ENCODE measurements at regions not wholly inside any gene's neighbourhood (a gene's known extent, or its start where the extent isn't known, plus 50 kb on each side); places are given as distances from the start of the nearest gene placed in this dataset.
"Not testable (repeated sequence)": the region's sequence is repeated elsewhere in the genome, so short reads cannot be mapped to it uniquely, and the experiment has no call there.

- no peak for DNase-seq
Observed at GRCh38 chr6:132198896-132199295, 202.4 kb downstream of the MOXD1 start.

GRCh38 chr6:132198040-132198439 lies 203.2 kb downstream of the MOXD1 start:
- DNase-seq, result no peak

GRCh38 chr6:132194529-132194928 lies 206.7 kb downstream of the MOXD1 start:
- DNase-seq, result no peak

GRCh38 chr6:132192631-132193030 lies 208.6 kb downstream of the MOXD1 start:
- DNase-seq, result no peak

DNA sequence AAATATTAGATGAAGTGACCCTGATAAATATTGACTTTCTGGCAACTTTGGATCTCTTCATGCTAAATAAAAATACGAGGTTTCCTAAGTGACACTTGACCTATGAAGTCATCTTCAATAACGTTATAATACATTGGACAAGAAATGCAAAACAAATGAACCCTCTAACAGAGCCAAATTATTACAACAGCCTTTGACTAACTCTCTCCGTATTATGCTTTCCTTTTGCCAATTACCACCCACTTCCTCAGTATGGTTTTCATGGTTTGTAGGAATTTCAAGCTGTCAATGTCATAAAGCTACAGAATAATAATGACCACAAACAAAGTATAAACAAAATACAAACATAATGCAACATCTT lies 210.5 kb downstream of the MOXD1 start:
- DNase-seq, result no peak

GRCh38 chr6:132190097-132190814 lies 211.0 kb downstream of the MOXD1 start:
- no peak for DNase-seq

- no peak for DNase-seq
Observed at GRCh38 chr6:132188556-132189264, 212.6 kb downstream of the MOXD1 start.

DNA sequence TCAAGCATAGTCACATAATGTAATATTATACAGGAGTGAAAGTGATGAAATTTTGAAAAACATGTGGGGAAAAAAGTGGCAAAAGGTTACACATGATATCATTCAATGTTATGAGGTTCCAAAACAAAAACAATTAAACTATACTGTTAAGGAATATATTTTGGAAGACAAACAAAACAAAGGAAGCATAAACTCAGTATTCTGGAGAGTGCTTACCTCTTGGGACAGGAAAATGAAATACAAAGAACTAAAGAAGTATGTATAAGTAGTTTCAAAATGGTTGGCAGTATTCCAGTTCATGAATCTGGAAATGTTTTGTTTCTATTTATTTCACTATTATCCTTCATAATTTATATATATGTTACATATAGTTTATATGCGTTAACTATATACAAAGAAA lies 213.5 kb downstream of the MOXD1 start:
- DNase-seq, result no peak

- not testable (repeated sequence) for DNase-seq
Observed at GRCh38 chr6:132184966-132185365, 216.3 kb downstream of the MOXD1 start.

DNA sequence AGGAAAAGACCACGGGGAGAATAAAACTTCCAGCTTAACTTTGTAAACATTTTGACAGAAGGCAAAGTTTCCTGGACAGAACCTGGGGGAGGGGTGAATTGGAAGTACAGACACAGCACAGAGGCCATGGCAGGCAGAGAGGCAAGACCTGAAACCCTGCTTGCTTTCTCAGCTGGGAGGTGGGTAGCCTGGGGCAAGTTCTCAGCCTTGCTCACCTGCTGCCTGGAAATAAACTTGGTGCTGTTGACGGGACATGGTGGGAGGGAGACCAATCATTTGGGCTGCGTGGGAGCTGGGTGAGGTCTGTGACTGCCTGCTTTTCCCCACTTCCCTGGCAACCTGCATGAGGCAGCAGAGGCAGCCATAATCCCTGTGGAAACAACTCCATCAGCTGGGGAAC lies 221.3 kb downstream of the MOXD1 start:
- DNase-seq, result no peak

- no peak for DNase-seq
Observed at GRCh38 chr6:132174919-132175318, 223.7 kb upstream of the CCN2 start.

- no peak for DNase-seq
Observed at GRCh38 chr6:132168961-132169360, 217.8 kb upstream of the CCN2 start.

GRCh38 chr6:132167929-132168892 lies 217.0 kb upstream of the CCN2 start:
- DNase-seq, result no peak

- DNase-seq, result no peak
Observed at GRCh38 chr6:132166526-132167051, 215.4 kb upstream of the CCN2 start.

GRCh38 chr6:132165677-132166076 lies 214.5 kb upstream of the CCN2 start:
- no peak for DNase-seq

GRCh38 chr6:132161283-132161682 lies 210.1 kb upstream of the CCN2 start:
- DNase-seq, result no peak

DNA sequence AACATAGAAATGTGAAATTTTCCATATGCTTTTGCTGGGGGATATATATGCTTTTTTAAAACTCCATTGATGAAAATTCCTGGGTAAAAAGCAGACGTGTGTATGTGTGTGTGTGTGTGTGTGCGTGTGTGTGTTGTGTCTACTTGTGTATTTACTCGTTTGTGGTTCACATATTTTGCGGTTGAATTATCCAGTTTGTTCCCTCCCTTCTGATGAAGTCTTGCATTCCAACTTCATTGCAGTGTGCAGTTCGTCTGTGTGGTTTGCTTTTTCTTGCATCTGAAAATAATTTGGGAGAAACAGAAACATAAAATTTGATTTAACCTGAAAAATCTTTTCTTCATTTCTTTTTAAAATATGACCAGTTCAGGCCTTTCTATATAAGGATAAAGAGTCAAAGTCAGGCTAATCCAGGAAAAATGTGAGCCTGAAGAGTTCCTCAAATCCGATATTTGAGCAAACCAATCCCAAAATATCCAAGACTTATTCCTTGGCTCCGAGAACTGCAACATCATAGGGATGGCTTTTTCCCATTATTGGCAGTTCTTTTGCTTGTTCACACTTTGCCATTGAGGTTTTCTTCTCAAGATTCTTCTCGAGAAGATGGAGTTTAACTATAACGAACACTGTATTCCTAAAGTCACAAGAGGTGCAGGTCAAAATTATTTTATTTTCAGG lies 202.2 kb upstream of the CCN2 start:
- DNase-seq, result no peak

DNA sequence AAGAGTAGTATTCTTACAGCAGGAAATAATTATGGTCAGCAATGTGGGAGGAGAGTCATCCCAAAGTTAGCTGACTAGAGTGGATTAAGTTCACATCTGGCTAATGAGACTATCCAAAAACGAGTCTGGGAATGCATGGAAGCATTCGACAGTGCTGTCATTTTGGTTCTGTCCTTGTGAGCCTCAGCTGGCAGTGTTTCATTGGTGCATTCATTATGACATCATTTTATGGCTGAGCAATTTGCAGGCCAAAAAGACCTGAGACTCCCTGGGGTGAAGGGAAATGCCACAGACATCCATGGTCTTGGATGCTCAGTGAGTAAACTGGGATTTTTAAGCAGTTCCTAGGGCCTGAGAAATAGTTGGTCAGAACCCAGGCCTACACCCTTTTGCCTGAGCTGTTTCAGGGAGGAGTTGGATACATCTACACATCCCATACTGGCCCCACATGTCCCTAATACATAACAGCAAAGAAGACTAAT lies 196.4 kb upstream of the CCN2 start:
- no peak for DNase-seq

GRCh38 chr6:132144456-132144855 lies 193.3 kb upstream of the CCN2 start:
- no peak for DNase-seq

DNA sequence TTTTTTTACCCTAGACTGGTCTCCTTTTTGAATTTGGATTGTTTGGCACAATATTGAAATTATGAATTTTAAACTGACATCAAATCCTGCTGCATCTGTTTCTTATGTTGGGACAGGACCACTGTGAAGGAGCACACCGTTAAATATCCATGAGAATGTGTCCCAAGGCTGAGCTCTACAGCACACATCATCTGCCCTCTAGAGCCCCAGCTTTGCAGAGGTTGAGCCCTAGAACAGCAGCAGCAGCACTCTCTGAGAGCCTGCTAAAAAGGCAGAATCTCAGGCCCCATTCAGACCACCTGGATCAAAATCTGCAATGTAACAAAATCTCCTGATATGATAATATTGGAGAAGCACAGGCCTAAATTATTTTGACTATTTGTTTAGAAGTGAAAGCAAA lies 192.1 kb upstream of the CCN2 start:
- DNase-seq, result no peak

GRCh38 chr6:132142768-132143167 lies 191.6 kb upstream of the CCN2 start:
- no peak for DNase-seq

DNA sequence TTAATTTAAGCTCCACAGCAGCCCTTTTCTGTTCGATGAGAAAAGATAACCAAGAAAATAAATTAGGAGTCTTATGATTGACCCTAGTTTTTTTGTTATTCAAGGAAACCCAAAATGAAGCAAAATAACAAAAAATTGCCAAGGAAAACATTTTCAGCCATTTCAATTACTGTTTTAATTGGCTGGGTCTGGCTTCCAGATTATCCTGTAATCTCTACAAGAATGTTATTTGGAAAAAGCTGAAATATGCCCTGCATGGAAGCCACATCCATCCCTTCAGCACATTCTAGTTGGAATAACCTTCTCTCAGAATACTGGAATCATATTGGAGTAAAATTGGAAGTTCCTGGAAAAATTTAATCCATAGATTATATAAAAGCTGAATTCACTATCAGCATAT lies 191.1 kb upstream of the CCN2 start:
- no peak for DNase-seq

- DNase-seq, result no peak
Observed at GRCh38 chr6:132140189-132140588, 189.0 kb upstream of the CCN2 start.
